Epithelial cell of esophagus (primary cell): ENCODE measurements at regions not wholly inside any gene's neighbourhood (a gene's known extent, or its start where the extent isn't known, plus 50 kb on each side); places are given as distances from the start of the nearest gene placed in this dataset.
"Not testable (repeated sequence)": the region's sequence is repeated elsewhere in the genome, so short reads cannot be mapped to it uniquely, and the experiment has no call there.

ENCODE experiments used
- DNase-seq: peaks from one replicate; pipeline ENCODE4 v3.0.0; 2010; ENCODE audit warnings: low read depth
- H3K4me3 ChIP-seq: 2 replicates; pipeline ENCODE4 v1.5.1; 2011; ENCODE audit warnings: mild to moderate bottlenecking, low read length, control low read depth
- CTCF ChIP-seq: IDR thresholded peaks from 2 replicates; pipeline ENCODE4 v1.5.1; 2011; ENCODE audit warnings: low read depth, mild to moderate bottlenecking, low read length, control low read depth, inconsistent platforms; ENCODE audit not compliant: insufficient read depth; ENCODE audit errors: missing control alignments

GRCh38 chr13:90049989-90050671 is 1297.4 kb upstream of the MIR17HG start:
- no peak for DNase-seq

GRCh38 chr13:90055121-90055520 is 1292.4 kb upstream of the MIR17HG start:
- no peak overlapping the region for H3K4me3 ChIP-seq
- TF ChIP-seq CTCF = no peak
- peak; percentile 92 for DNase-seq

More at GRCh38 chr13:90049989-90050671, 1297.4 kb upstream of the MIR17HG start:
- TF ChIP-seq CTCF = no peak
- H3K4me3 ChIP-seq = no peak overlapping the region

- no peak for DNase-seq
- H3K4me3 ChIP-seq = no peak overlapping the region
- TF ChIP-seq CTCF = no peak
These were observed 1291.7 kb upstream of the MIR17HG start for GRCh38 chr13:90055760-90056159.

- DNase-seq, H3K4me3 ChIP-seq: not testable (repeated sequence)
These were observed 1283.3 kb upstream of the MIR17HG start for GRCh38 chr13:90064226-90064625.

GRCh38 chr13:90068658-90069057 is 1278.8 kb upstream of the MIR17HG start:
- no peak overlapping the region for H3K4me3 ChIP-seq
- no peak for TF ChIP-seq CTCF
- no peak for DNase-seq

GRCh38 chr13:90070362-90070761 is 1277.1 kb upstream of the MIR17HG start:
- peak; percentile 36 for DNase-seq
- TF ChIP-seq CTCF = no peak

GRCh38 chr13:90070837-90071525 is 1276.5 kb upstream of the MIR17HG start:
- H3K4me3 ChIP-seq = no peak overlapping the region
- TF ChIP-seq CTCF = no peak
- no peak for DNase-seq

More at GRCh38 chr13:90070362-90070761, 1277.1 kb upstream of the MIR17HG start:
- H3K4me3 ChIP-seq = no peak overlapping the region
